HG02884 (cell line): ENCODE measurements at regions not wholly inside any gene's neighbourhood (a gene's known extent, or its start where the extent isn't known, plus 50 kb on each side); places are given as distances from the start of the nearest gene placed in this dataset.
"Not testable (repeated sequence)": the region's sequence is repeated elsewhere in the genome, so short reads cannot be mapped to it uniquely, and the experiment has no call there.

Experiments used
- ATAC-seq: cut with Tn5 transposase; IDR thresholded peaks from one replicate; pipeline ENCODE4 v1.9.1; 2021; ENCODE audit warnings: mild to moderate bottlenecking, moderate library complexity; ENCODE audit not compliant: unreplicated experiment

- ATAC-seq, result no peak
Observed at GRCh38 chr7:126178865-126179264, 1073.9 kb downstream of the GRM8 start.

- no peak for ATAC-seq
Observed at GRCh38 chr7:126177782-126178181, 1075.0 kb downstream of the GRM8 start.

GRCh38 chr7:126166645-126167044, 1086.1 kb downstream of the GRM8 start:
- no peak for ATAC-seq

- no peak for ATAC-seq
Observed at GRCh38 chr7:126163647-126164046, 1089.1 kb downstream of the GRM8 start.

- no peak for ATAC-seq
Observed at GRCh38 chr7:126157391-126157790, 1095.3 kb downstream of the GRM8 start.

GRCh38 chr7:126150278-126150958, 1102.3 kb downstream of the GRM8 start:
- no peak for ATAC-seq

- no peak for ATAC-seq
Observed at GRCh38 chr7:126140858-126141466, 1111.8 kb downstream of the GRM8 start.

GRCh38 chr7:126119981-126120380, 1132.8 kb downstream of the GRM8 start:
- ATAC-seq, result no peak

- no peak for ATAC-seq
Observed at GRCh38 chr7:126103582-126103981, 1149.2 kb downstream of the GRM8 start.

GRCh38 chr7:126083014-126083413, 1153.4 kb upstream of the POT1 start:
- ATAC-seq, result no peak

GRCh38 chr7:126079581-126079980, 1150.0 kb upstream of the POT1 start:
- ATAC-seq, result no peak

GRCh38 chr7:126079151-126079550, 1149.5 kb upstream of the POT1 start:
- no peak for ATAC-seq

GRCh38 chr7:126065766-126066165, 1136.1 kb upstream of the POT1 start:
- ATAC-seq, result no peak

- ATAC-seq, result no peak
Observed at GRCh38 chr7:126057979-126058378, 1128.4 kb upstream of the POT1 start.

- not testable (repeated sequence) for ATAC-seq
Observed at GRCh38 chr7:126056613-126057012, 1127.0 kb upstream of the POT1 start.

GRCh38 chr7:126052229-126052628, 1122.6 kb upstream of the POT1 start:
- no peak for ATAC-seq

GRCh38 chr7:126044662-126045061, 1115.0 kb upstream of the POT1 start:
- no peak for ATAC-seq

- no peak for ATAC-seq
Observed at GRCh38 chr7:126041472-126041871, 1111.8 kb upstream of the POT1 start.

- ATAC-seq, result no peak
Observed at GRCh38 chr7:126040114-126041045, 1110.8 kb upstream of the POT1 start.

GRCh38 chr7:126026421-126027088, 1096.9 kb upstream of the POT1 start:
- ATAC-seq, result no peak

- ATAC-seq, result no peak
Observed at GRCh38 chr7:126022452-126022851, 1092.8 kb upstream of the POT1 start.
